MG63 (cell line): ENCODE measurements at regions not wholly inside any gene's neighbourhood (a gene's known extent, or its start where the extent isn't known, plus 50 kb on each side); places are given as distances from the start of the nearest gene placed in this dataset.
A peak's percentile ranks its signal among the peaks of the same experiment; 100 is the strongest.

ENCODE experiments used
- DNase-seq: peaks from one replicate; pipeline ENCODE4 v3.0.0-alpha.2; 2020
- H3K27me3 ChIP-seq: fragments of 250-450 bp; sonication (Bioruptor Pico); 2 replicates; pipeline ENCODE4 v1.5.1; 2020; ENCODE audit warnings: mild to moderate bottlenecking, moderate library complexity
- H3K36me3 ChIP-seq: fragments of 250-450 bp; sonication (Bioruptor Pico); 2 replicates; pipeline ENCODE4 v1.5.1; 2020; ENCODE audit warnings: mild to moderate bottlenecking, moderate library complexity
- H3K4me3 ChIP-seq: fragments of 250-450 bp; sonication (Bioruptor Pico); 2 replicates; pipeline ENCODE4 v1.5.1; 2020; ENCODE audit warnings: mild to moderate bottlenecking, moderate library complexity
- H3K9me3 ChIP-seq: fragments of 250-450 bp; sonication (Bioruptor Pico); 2 replicates; pipeline ENCODE4 v1.5.1; 2020; ENCODE audit warnings: mild to moderate bottlenecking, moderate library complexity

- Histone ChIP-seq H3K27me3 (no peaks in the 10 kb centered on the region), H3K36me3 (no peaks in the 10 kb centered on the region), H3K4me3 (no peak overlapping the region), H3K9me3 (no peaks in the 10 kb centered on the region)
- DNase-seq = no peak
These were observed 148.3 kb upstream of the STXBP5 start for GRCh38 chr6:147055821-147056392.

GRCh38 chr6:147057188-147057587, 147.0 kb upstream of the STXBP5 start:
- Histone ChIP-seq H3K4me3 (no peak overlapping the region), H3K36me3 (no peaks in the 10 kb centered on the region), H3K9me3 (no peaks in the 10 kb centered on the region), H3K27me3 (no peaks in the 10 kb centered on the region)
- no peak for DNase-seq

GRCh38 chr6:147057705-147058342, 146.4 kb upstream of the STXBP5 start:
- Histone ChIP-seq H3K27me3 (no peaks in the 10 kb centered on the region), H3K4me3 (no peak overlapping the region), H3K9me3 (no peaks in the 10 kb centered on the region), H3K36me3 (no peaks in the 10 kb centered on the region)
- no peak for DNase-seq

GRCh38 chr6:147058786-147059385, 145.3 kb upstream of the STXBP5 start:
- Histone ChIP-seq H3K36me3 (no peaks in the 10 kb centered on the region), H3K4me3 (no peak overlapping the region), H3K27me3 (no peaks in the 10 kb centered on the region), H3K9me3 (no peaks in the 10 kb centered on the region)
- DNase-seq = no peak

- H3K4me3 ChIP-seq = no peak overlapping the region
These were observed 143.6 kb upstream of the STXBP5 start for GRCh38 chr6:147060636-147061035.

GRCh38 chr6:147061252-147061651, 143.0 kb upstream of the STXBP5 start:
- DNase-seq = no peak
- no peak overlapping the region for H3K4me3 ChIP-seq
- no peaks in the 10 kb centered on the region for H3K36me3 ChIP-seq
- no peaks in the 10 kb centered on the region for H3K9me3 ChIP-seq
- no peaks in the 10 kb centered on the region for H3K27me3 ChIP-seq

More at GRCh38 chr6:147060636-147061035, 143.6 kb upstream of the STXBP5 start:
- Histone ChIP-seq H3K9me3 (no peaks in the 10 kb centered on the region), H3K36me3 (no peaks in the 10 kb centered on the region), H3K27me3 (no peaks in the 10 kb centered on the region)
- no peak for DNase-seq

- no peaks in the 10 kb centered on the region for H3K36me3 ChIP-seq
- no peaks in the 10 kb centered on the region for H3K27me3 ChIP-seq
- peak; percentile 49 for DNase-seq
- peaks cover 4% of the 10 kb centered on the region; the same call in 1 of the 2 replicates for H3K9me3 ChIP-seq
- no peak overlapping the region for H3K4me3 ChIP-seq
These were observed 140.7 kb upstream of the STXBP5 start for GRCh38 chr6:147063469-147064031.

GRCh38 chr6:147065786-147066185, 138.4 kb upstream of the STXBP5 start:
- H3K9me3 ChIP-seq = peaks cover 4% of the 10 kb centered on the region; the same call in 1 of the 2 replicates
- no peaks in the 10 kb centered on the region for H3K27me3 ChIP-seq
- H3K36me3 ChIP-seq = no peaks in the 10 kb centered on the region
- H3K4me3 ChIP-seq = no peak overlapping the region
- no peak for DNase-seq

GRCh38 chr6:147067184-147067583, 137.0 kb upstream of the STXBP5 start:
- no peak for DNase-seq
- Histone ChIP-seq H3K9me3 (peaks cover 4% of the 10 kb centered on the region; the same call in 1 of the 2 replicates), H3K4me3 (no peak overlapping the region), H3K36me3 (no peaks in the 10 kb centered on the region), H3K27me3 (no peaks in the 10 kb centered on the region)

- no peaks in the 10 kb centered on the region for H3K27me3 ChIP-seq
- DNase-seq = no peak
- H3K9me3 ChIP-seq = peaks cover 1% of the 10 kb centered on the region; the same call in 1 of the 2 replicates
- no peaks in the 10 kb centered on the region for H3K36me3 ChIP-seq
- no peak overlapping the region for H3K4me3 ChIP-seq
These were observed 132.4 kb upstream of the STXBP5 start for GRCh38 chr6:147071776-147072175.

- H3K4me3 ChIP-seq = no peak overlapping the region
- DNase-seq = no peak
- no peaks in the 10 kb centered on the region for H3K9me3 ChIP-seq
- no peaks in the 10 kb centered on the region for H3K36me3 ChIP-seq
- H3K27me3 ChIP-seq = no peaks in the 10 kb centered on the region
These were observed 128.8 kb upstream of the STXBP5 start for GRCh38 chr6:147075381-147075780.

GRCh38 chr6:147077251-147077650, 127.0 kb upstream of the STXBP5 start:
- no peaks in the 10 kb centered on the region for H3K27me3 ChIP-seq

GRCh38 chr6:147078106-147078505, 126.1 kb upstream of the STXBP5 start:
- Histone ChIP-seq H3K27me3 (no peaks in the 10 kb centered on the region), H3K36me3 (no peaks in the 10 kb centered on the region), H3K4me3 (no peak overlapping the region), H3K9me3 (no peaks in the 10 kb centered on the region)
- no peak for DNase-seq

More at GRCh38 chr6:147077251-147077650, 127.0 kb upstream of the STXBP5 start:
- Histone ChIP-seq H3K4me3 (no peak overlapping the region), H3K36me3 (no peaks in the 10 kb centered on the region), H3K9me3 (no peaks in the 10 kb centered on the region)
- DNase-seq = no peak

GRCh38 chr6:147078602-147079001, 125.6 kb upstream of the STXBP5 start:
- DNase-seq = no peak
- Histone ChIP-seq H3K36me3 (no peaks in the 10 kb centered on the region), H3K27me3 (no peaks in the 10 kb centered on the region), H3K4me3 (no peak overlapping the region), H3K9me3 (no peaks in the 10 kb centered on the region)

GRCh38 chr6:147080225-147080624, 124.0 kb upstream of the STXBP5 start:
- Histone ChIP-seq H3K27me3 (no peaks in the 10 kb centered on the region), H3K36me3 (no peaks in the 10 kb centered on the region)

GRCh38 chr6:147081076-147081609, 123.1 kb upstream of the STXBP5 start:
- no peaks in the 10 kb centered on the region for H3K36me3 ChIP-seq
- no peaks in the 10 kb centered on the region for H3K27me3 ChIP-seq
- H3K4me3 ChIP-seq = no peak overlapping the region
- H3K9me3 ChIP-seq = no peaks in the 10 kb centered on the region
- no peak for DNase-seq

More at GRCh38 chr6:147080225-147080624, 124.0 kb upstream of the STXBP5 start:
- H3K9me3 ChIP-seq = no peaks in the 10 kb centered on the region
- H3K4me3 ChIP-seq = no peak overlapping the region
- no peak for DNase-seq

GRCh38 chr6:147087641-147088040, 116.6 kb upstream of the STXBP5 start:
- no peak for DNase-seq
- Histone ChIP-seq H3K36me3 (no peaks in the 10 kb centered on the region), H3K4me3 (no peak overlapping the region), H3K27me3 (no peaks in the 10 kb centered on the region), H3K9me3 (peaks cover 15% of the 10 kb centered on the region)
